TTC549 (cell line): ENCODE measurements at regions not wholly inside any gene's neighbourhood (a gene's known extent, or its start where the extent isn't known, plus 50 kb on each side); places are given as distances from the start of the nearest gene placed in this dataset.

Experiments
- FAIRE-seq: peaks from 2 replicates; lab custom pipeline; 2012; peaks lifted over from hg19 to GRCh38; lab: Jason Lieb, UNC

- no peak for FAIRE-seq
Measured at GRCh38 chr16:73212431-73212830, 164.5 kb upstream of the ZFHX3 start.

- no peak for FAIRE-seq
Measured at GRCh38 chr16:73210686-73211085, 162.8 kb upstream of the ZFHX3 start.

- FAIRE-seq = no peak
Measured at GRCh38 chr16:73210084-73210483, 162.2 kb upstream of the ZFHX3 start.

- no peak for FAIRE-seq
Measured at GRCh38 chr16:73209190-73209589, 161.3 kb upstream of the ZFHX3 start.

- no peak for FAIRE-seq
Measured at GRCh38 chr16:73206151-73206707, 158.3 kb upstream of the ZFHX3 start.

GRCh38 chr16:73205153-73205886, 157.4 kb upstream of the ZFHX3 start:
- FAIRE-seq = no peak

GRCh38 chr16:73204359-73205152, 156.6 kb upstream of the ZFHX3 start:
- no peak for FAIRE-seq

- FAIRE-seq = no peak
Measured at GRCh38 chr16:73202161-73202729, 154.3 kb upstream of the ZFHX3 start.

- no peak for FAIRE-seq
Measured at GRCh38 chr16:73199214-73199613, 151.3 kb upstream of the ZFHX3 start.

- FAIRE-seq = no peak
Measured at GRCh38 chr16:73198481-73198880, 150.6 kb upstream of the ZFHX3 start.

GRCh38 chr16:73197598-73197997, 149.7 kb upstream of the ZFHX3 start:
- FAIRE-seq = no peak

GRCh38 chr16:73196670-73197069, 148.7 kb upstream of the ZFHX3 start:
- no peak for FAIRE-seq

GRCh38 chr16:73193464-73193863, 145.5 kb upstream of the ZFHX3 start:
- no peak for FAIRE-seq

- no peak for FAIRE-seq
Measured at GRCh38 chr16:73192232-73192894, 144.4 kb upstream of the ZFHX3 start.

GRCh38 chr16:73191660-73192046, 143.7 kb upstream of the ZFHX3 start:
- no peak for FAIRE-seq

GRCh38 chr16:73190688-73191659, 143.0 kb upstream of the ZFHX3 start:
- no peak for FAIRE-seq

GRCh38 chr16:73190256-73190655, 142.3 kb upstream of the ZFHX3 start:
- no peak for FAIRE-seq

- FAIRE-seq = no peak
Measured at GRCh38 chr16:73189136-73189535, 141.2 kb upstream of the ZFHX3 start.

GRCh38 chr16:73186752-73187601, 139.0 kb upstream of the ZFHX3 start:
- no peak for FAIRE-seq

- no peak for FAIRE-seq
Measured at GRCh38 chr16:73185737-73186136, 137.8 kb upstream of the ZFHX3 start.
